GM12878 (cell line): ENCODE measurements at regions not wholly inside any gene's neighbourhood (a gene's known extent, or its start where the extent isn't known, plus 50 kb on each side); places are given as distances from the start of the nearest gene placed in this dataset.

Experiments used
- ATAC-seq: fragments of 200-7000 bp; cut with Tn5 transposase; 3 replicates; pipeline ENCODE4 v1.9.1; 2020; ENCODE audit warnings: mild to moderate bottlenecking, moderate library complexity
- BruUV-seq: library from RNA; stranded (reverse); fragments of 400-500 nt; replicated peaks from 2 replicates; lab custom pipeline; 2021; lab: Mats Ljungman, UMichigan
- CTCF ChIA-PET: fragments of 300-600 bp; sonication (Branson Sonifier 250); formaldehyde crosslinking; extraction: SDS; loops from one replicate; lab custom pipeline; 2021; ENCODE audit warnings: inconsistent platforms; lab: Yijun Ruan, JAX
- POLR2A ChIA-PET: fragments of 350-600 bp; formaldehyde crosslinking; extraction: SDS; loops from one replicate; lab custom pipeline; 2021; ENCODE audit warnings: inconsistent platforms; lab: Charles Lee
- RAD21 ChIA-PET: fragments of 300-600 bp; sonication (Branson Sonifier 250); formaldehyde crosslinking; loops from one replicate; lab custom pipeline; 2023; ENCODE audit warnings: antibody characterized with exemption; ENCODE audit not compliant: unreplicated experiment; lab: Charles Lee
- SMC1A ChIA-PET: fragments of 300-600 bp; sonication (Branson Sonifier 250); formaldehyde crosslinking; loops from one replicate; lab custom pipeline; 2023; ENCODE audit not compliant: unreplicated experiment, uncharacterized antibody; lab: Charles Lee
- DNase-seq: peaks from one replicate; pipeline ENCODE4 v3.0.0-alpha.2; 2011; ENCODE audit warnings: low read depth, low spot score
- FAIRE-seq: peaks from 3 replicates; lab custom pipeline; 2011; peaks lifted over from hg19 to GRCh38; lab: Jason Lieb, UNC
- H2AFZ ChIP-seq: 2 replicates; pipeline ENCODE4 v1.6.0; 2011; ENCODE audit warnings: low read depth, low read length, control low read depth; ENCODE audit not compliant: control insufficient read depth
- H3K27ac ChIP-seq: 2 replicates; pipeline ENCODE4 v1.5.1; 2011; ENCODE audit warnings: control low read depth; ENCODE audit not compliant: control insufficient read depth, insufficient read depth
- H3K27me3 ChIP-seq, 2 experiments: replicated peaks in 1 of 2; 2 replicates each; pipeline versions ENCODE4 v1.6.0 to v1.6.1; 2011; ENCODE audit warnings: low read length in 1 of 2; ENCODE audit not compliant: control insufficient read depth in 2 of 2, insufficient read depth in 2 of 2
- H3K36me3 ChIP-seq, 2 experiments: 2 replicates each; pipeline ENCODE4 v1.5.1; 2011; ENCODE audit warnings: low read length in 1 of 2; ENCODE audit not compliant: control insufficient read depth in 2 of 2, insufficient read depth in 2 of 2
- H3K4me1 ChIP-seq: 2 replicates; pipeline ENCODE4 v1.6.1; 2011; ENCODE audit warnings: mild to moderate bottlenecking, low read length, moderate library complexity, mixed read lengths; ENCODE audit not compliant: control insufficient read depth, insufficient read depth
- H3K4me2 ChIP-seq: 2 replicates; pipeline ENCODE4 v1.6.0; 2011; ENCODE audit warnings: control low read depth; ENCODE audit not compliant: control insufficient read depth, insufficient read depth
- H3K4me3 ChIP-seq: fragments of 200-600 bp; sonication (generic); 2 replicates; pipeline ENCODE4 v1.5.1; 2016
- H3K79me2 ChIP-seq: 2 replicates; pipeline ENCODE4 v1.6.0; 2011; ENCODE audit warnings: low read length; ENCODE audit not compliant: control insufficient read depth, insufficient read depth
- H3K9ac ChIP-seq: 2 replicates; pipeline ENCODE4 v1.8.0; 2011; ENCODE audit warnings: low read length, control low read depth, mixed read lengths; ENCODE audit not compliant: control insufficient read depth, insufficient read depth
- H3K9me3 ChIP-seq: replicated peaks from 3 replicates; pipeline ENCODE4 v1.5.1; 2011; ENCODE audit warnings: mild to moderate bottlenecking, low read length; ENCODE audit not compliant: control insufficient read depth, insufficient read depth
- H4K20me1 ChIP-seq: 2 replicates; pipeline ENCODE4 v1.6.0; 2011; ENCODE audit not compliant: control insufficient read depth, insufficient read depth
- ATF7 ChIP-seq: fragments of 450-650 bp; IDR thresholded peaks from 2 replicates; pipeline ENCODE4 v1.6.1; 2016; ENCODE audit warnings: low read depth, mild to moderate bottlenecking
- E4F1 ChIP-seq: fragments of 450-650 bp; IDR thresholded peaks from 2 replicates; pipeline ENCODE4 v1.6.1; 2018; ENCODE audit warnings: borderline replicate concordance, mild to moderate bottlenecking; ENCODE audit not compliant: partially characterized antibody
- IKZF1 ChIP-seq: fragments of 450-650 bp; conservative IDR thresholded peaks from 2 replicates; pipeline ENCODE4 v1.6.1; 2017; ENCODE audit warnings: antibody characterized with exemption, mild to moderate bottlenecking
- NFIC ChIP-seq: IDR thresholded peaks from 2 replicates; pipeline ENCODE4 v1.6.1; 2012; ENCODE audit warnings: low read depth, mild to moderate bottlenecking, inconsistent platforms, low read length, moderate library complexity
- RUNX3 ChIP-seq: IDR thresholded peaks from 2 replicates; pipeline ENCODE4 v1.6.1; 2012; ENCODE audit warnings: low read length, inconsistent platforms
- SREBF1 ChIP-seq: IDR thresholded peaks from 2 replicates; pipeline ENCODE4 v1.6.1; 2012; ENCODE audit warnings: mild to moderate bottlenecking, low read length
- WGBS: methylation state at CpG from one replicate; pipeline ENCODE4 v1.1.6; 2016; ENCODE audit warnings: low lambda C conversion rate; ENCODE audit not compliant: insufficient replicate concordance, insufficient coverage; ENCODE audit errors: missing lambda C conversion rate; 5-methylcytosine and 5-hydroxymethylcytosine counted together
- in situ Hi-C: fragments of 300-500 bp; cut with MboI; formaldehyde crosslinking; loops from 9 replicates; pipeline ENCODE4 v1.14.3; 2018; ENCODE audit warnings: mixed read lengths
- intact Hi-C: fragments of 100-400 bp; cut with micrococcal nuclease; formaldehyde crosslinking; loops from one replicate; pipeline ENCODE4 v1.14.2; 2022; ENCODE audit not compliant: unreplicated experiment

GRCh38 chr15:69523010-69524001 is 70.7 kb downstream of the RPLP1 start (continued):
- TF ChIP-seq RUNX3, result no peak
- TF ChIP-seq, all 136 proteins: peak for 3

- Histone ChIP-seq H3K36me3 (no peaks in the 10 kb centered on the region), H4K20me1 (no peaks in the 10 kb centered on the region), H3K27ac (no peak overlapping the region), H3K4me1 (no peaks in the 10 kb centered on the region), H3K4me2 (no peak overlapping the region), H3K27me3 (peaks cover 7 to 8% of the 10 kb centered on the region in 2 experiments), H3K4me3 (no peak overlapping the region), H3K9ac (no peak overlapping the region), H3K79me2 (no peaks in the 10 kb centered on the region), H3K9me3 (no peaks in the 10 kb centered on the region), H2AFZ (no peak overlapping the region)
- BruUV-seq, result no TSS peak
- no peak for FAIRE-seq
- ChIA-PET POLR2A (no interaction called here), CTCF (interaction anchor here (0.6 to 1.5 kb wide), 6 partner anchors 8 to 964 kb away, joined by 3 to 5 read pairs (median 3); no protein-coding TSS in a partner anchor), SMC1A (interaction anchor here (1.0 kb wide), 1 partner anchor 963 kb away, joined by 3 read pairs; no protein-coding TSS in a partner anchor), RAD21 (interaction anchor here (0.9 kb wide), 1 partner anchor 573 kb away, joined by 3 read pairs; the partner anchor contains the start of gene TLE3)
- no peak for TF ChIP-seq IKZF1
- no peak for TF ChIP-seq E4F1
- TF ChIP-seq SREBF1, result no peak
- TF ChIP-seq ATF7, result no peak
- no peak for TF ChIP-seq NFIC
- DNase-seq, result no peak
- in situ Hi-C loops, result no loop called here
- no peak for ATAC-seq
- 58% methylated on average over 6 of the region's 6 CpGs for WGBS
- intact Hi-C loops, result loop anchor here (5.0 kb wide), 1 partner anchor 203 kb away; no protein-coding TSS in a partner anchor
Observed at GRCh38 chr15:69524296-69524695, 71.7 kb downstream of the RPLP1 start.
